ENCODE measurements at regions not wholly inside any gene's neighbourhood (a gene's known extent, or its start where the extent isn't known, plus 50 kb on each side); places are given as distances from the start of the nearest gene placed in this dataset.

DNA sequence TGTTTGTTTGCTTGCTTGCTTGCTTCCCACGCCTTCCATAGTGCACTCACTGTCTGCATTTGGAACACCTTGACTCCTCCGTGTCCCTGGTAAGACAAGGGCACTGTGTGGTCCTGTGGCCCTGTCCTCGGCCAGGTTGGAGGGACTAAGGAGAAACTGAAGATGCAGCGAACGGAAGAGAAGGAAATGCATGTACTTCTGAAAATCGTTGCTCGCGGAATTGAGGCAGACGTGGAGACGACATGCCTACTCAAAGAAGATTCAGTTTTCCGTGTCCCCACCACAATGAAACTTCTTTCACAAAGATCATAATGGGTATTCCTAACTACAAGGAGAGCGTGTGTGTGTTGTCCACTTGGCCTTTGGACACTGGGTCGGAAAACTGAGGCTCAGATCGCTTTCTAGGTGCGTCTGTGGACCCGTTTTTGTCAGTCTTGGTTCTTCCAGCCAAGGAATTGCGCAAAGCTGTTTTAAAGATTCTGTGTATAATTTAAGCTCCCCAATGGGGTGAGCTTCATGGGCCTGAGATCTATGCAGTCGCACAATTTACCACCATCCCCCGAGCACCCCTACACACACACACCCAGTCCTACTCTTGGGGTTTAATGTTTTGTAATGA is 120.4 kb upstream of the ZNF184 start:
- TF ChIP-seq, protein P1, sequence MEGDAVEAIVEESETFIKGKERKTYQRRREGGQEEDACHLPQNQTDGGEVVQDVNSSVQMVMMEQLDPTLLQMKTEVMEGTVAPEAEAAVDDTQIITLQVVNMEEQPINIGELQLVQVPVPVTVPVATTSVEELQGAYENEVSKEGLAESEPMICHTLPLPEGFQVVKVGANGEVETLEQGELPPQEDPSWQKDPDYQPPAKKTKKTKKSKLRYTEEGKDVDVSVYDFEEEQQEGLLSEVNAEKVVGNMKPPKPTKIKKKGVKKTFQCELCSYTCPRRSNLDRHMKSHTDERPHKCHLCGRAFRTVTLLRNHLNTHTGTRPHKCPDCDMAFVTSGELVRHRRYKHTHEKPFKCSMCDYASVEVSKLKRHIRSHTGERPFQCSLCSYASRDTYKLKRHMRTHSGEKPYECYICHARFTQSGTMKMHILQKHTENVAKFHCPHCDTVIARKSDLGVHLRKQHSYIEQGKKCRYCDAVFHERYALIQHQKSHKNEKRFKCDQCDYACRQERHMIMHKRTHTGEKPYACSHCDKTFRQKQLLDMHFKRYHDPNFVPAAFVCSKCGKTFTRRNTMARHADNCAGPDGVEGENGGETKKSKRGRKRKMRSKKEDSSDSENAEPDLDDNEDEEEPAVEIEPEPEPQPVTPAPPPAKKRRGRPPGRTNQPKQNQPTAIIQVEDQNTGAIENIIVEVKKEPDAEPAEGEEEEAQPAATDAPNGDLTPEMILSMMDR (IDR thresholded peaks at IDR 0.05; ENCODE audit: low read depth, low read length), result no peak
- no peak for TF ChIP-seq POLR2A (IDR thresholded peaks at IDR 0.05; ENCODE audit: extremely low read depth, insufficient read length)

Measured in NB4 (cell line).